LoVo (cell line): ENCODE measurements at regions not wholly inside any gene's neighbourhood (a gene's known extent, or its start where the extent isn't known, plus 50 kb on each side); places are given as distances from the start of the nearest gene placed in this dataset.

Experiments
- DNase-seq: peaks from one replicate; pipeline ENCODE4 v3.0.0-alpha.2; 2016; ENCODE audit warnings: low spot score

- DNase-seq, result no peak
These were observed 942.4 kb upstream of the PRR20A start for GRCh38 chr13:56198350-56198749.

GRCh38 chr13:56201834-56202233 lies 938.9 kb upstream of the PRR20A start:
- no peak for DNase-seq

GRCh38 chr13:56216221-56216620 lies 924.5 kb upstream of the PRR20A start:
- no peak for DNase-seq

GRCh38 chr13:56247692-56248091 lies 893.0 kb upstream of the PRR20A start:
- DNase-seq, result no peak

- DNase-seq, result no peak
These were observed 869.0 kb upstream of the PRR20A start for GRCh38 chr13:56271686-56272085.

GRCh38 chr13:56283262-56283828 lies 857.4 kb upstream of the PRR20A start:
- no peak for DNase-seq

- no peak for DNase-seq
These were observed 841.1 kb upstream of the PRR20A start for GRCh38 chr13:56299650-56300049.

- no peak for DNase-seq
These were observed 826.0 kb upstream of the PRR20A start for GRCh38 chr13:56314765-56315164.

GRCh38 chr13:56317841-56318240 lies 822.9 kb upstream of the PRR20A start:
- DNase-seq, result no peak

GRCh38 chr13:56332671-56333070 lies 808.0 kb upstream of the PRR20A start:
- no peak for DNase-seq

- no peak for DNase-seq
These were observed 804.9 kb upstream of the PRR20A start for GRCh38 chr13:56335775-56336174.

- no peak for DNase-seq
These were observed 802.3 kb upstream of the PRR20A start for GRCh38 chr13:56338421-56338820.

- no peak for DNase-seq
These were observed 793.7 kb upstream of the PRR20A start for GRCh38 chr13:56347014-56347413.

GRCh38 chr13:56349866-56350265 lies 790.9 kb upstream of the PRR20A start:
- DNase-seq, result no peak

GRCh38 chr13:56351041-56351440 lies 789.7 kb upstream of the PRR20A start:
- no peak for DNase-seq

GRCh38 chr13:56352361-56352760 lies 788.4 kb upstream of the PRR20A start:
- no peak for DNase-seq

GRCh38 chr13:56352901-56353300 lies 787.8 kb upstream of the PRR20A start:
- DNase-seq, result no peak

GRCh38 chr13:56356690-56357089 lies 784.0 kb upstream of the PRR20A start:
- no peak for DNase-seq

GRCh38 chr13:56378566-56378965 lies 762.2 kb upstream of the PRR20A start:
- no peak for DNase-seq

GRCh38 chr13:56393549-56393948 lies 747.2 kb upstream of the PRR20A start:
- no peak for DNase-seq

GRCh38 chr13:56396318-56396717 lies 744.4 kb upstream of the PRR20A start:
- DNase-seq, result no peak

GRCh38 chr13:56400774-56401173 lies 739.9 kb upstream of the PRR20A start:
- DNase-seq, result no peak

- DNase-seq, result no peak
These were observed 727.9 kb upstream of the PRR20A start for GRCh38 chr13:56412856-56413255.

- no peak for DNase-seq
These were observed 716.5 kb upstream of the PRR20A start for GRCh38 chr13:56424246-56424645.
